Liver (tissue), 3 donors: ENCODE measurements at regions not wholly inside any gene's neighbourhood (a gene's known extent, or its start where the extent isn't known, plus 50 kb on each side); places are given as distances from the start of the nearest gene placed in this dataset.

Source experiments
- CTCF ChIP-seq: fragments of 150-350 bp; IDR thresholded peaks from 2 replicates; pipeline ENCODE4 v1.5.1; 2017; ENCODE audit warnings: improper control_type of control experiment, low read depth, low read length; ENCODE audit not compliant: missing input control
- EGR1 ChIP-seq, 2 donors: IDR thresholded peaks; 2 replicates each; pipeline ENCODE4 v1.6.1; 2016 to 2018; ENCODE audit warnings: antibody characterized with exemption in 2 of 2, low read depth in 2 of 2
- FOXA1 ChIP-seq: IDR thresholded peaks from 2 replicates; pipeline ENCODE4 v1.6.1; 2016; ENCODE audit warnings: antibody characterized with exemption
- GABPA ChIP-seq, 2 donors: IDR thresholded peaks in 1 of 2; conservative IDR thresholded peaks in 1 of 2; 2 replicates each; pipeline ENCODE4 v1.6.1; 2016; ENCODE audit warnings: antibody characterized with exemption in 2 of 2, mild to moderate bottlenecking in 1 of 2, moderate library complexity in 1 of 2
- HNF4A ChIP-seq, 2 donors: conservative IDR thresholded peaks; 2 replicates each; pipeline ENCODE4 v1.6.1; 2016; ENCODE audit warnings: antibody characterized with exemption in 2 of 2, mild to moderate bottlenecking in 2 of 2
- MAX ChIP-seq: IDR thresholded peaks from 2 replicates; pipeline ENCODE4 v1.6.1; 2016; ENCODE audit warnings: antibody characterized with exemption
- NR2F2 ChIP-seq: IDR thresholded peaks from 2 replicates; pipeline ENCODE4 v1.6.1; 2016; ENCODE audit warnings: antibody characterized with exemption
- RAD21 ChIP-seq, 2 donors: IDR thresholded peaks; 2 replicates each; pipeline ENCODE4 v1.6.1; 2016; ENCODE audit warnings: antibody characterized with exemption in 2 of 2, mild to moderate bottlenecking in 2 of 2
- REST ChIP-seq: IDR thresholded peaks from 2 replicates; pipeline ENCODE4 v1.6.1; 2016; ENCODE audit warnings: antibody characterized with exemption, mild to moderate bottlenecking
- SP1 ChIP-seq: IDR thresholded peaks from 2 replicates; pipeline ENCODE4 v1.6.1; 2018; ENCODE audit warnings: antibody characterized with exemption, mild to moderate bottlenecking
- TAF1 ChIP-seq: conservative IDR thresholded peaks from 2 replicates; pipeline ENCODE4 v1.6.1; 2016; ENCODE audit warnings: antibody characterized with exemption, mild to moderate bottlenecking
- ZBTB33 ChIP-seq: IDR thresholded peaks from 2 replicates; pipeline ENCODE4 v1.6.1; 2016; ENCODE audit warnings: antibody characterized with exemption
- donor health status: healthy.
- donor health status: healthy.

- no peak for TF ChIP-seq CTCF
- no peak for TF ChIP-seq EGR1 (IDR thresholded peaks at IDR 0.05; ENCODE audit: low read depth in 2 of 2)
- no peak for TF ChIP-seq ZBTB33
- TF ChIP-seq RAD21 (IDR thresholded peaks at IDR 0.05) = no peak
- TF ChIP-seq FOXA1 = no peak
- TF ChIP-seq HNF4A (conservative IDR thresholded peaks at IDR 0.05) = no peak
- no peak for TF ChIP-seq TAF1
- TF ChIP-seq NR2F2 = no peak
- no peak for TF ChIP-seq REST
- no peak for TF ChIP-seq MAX
- TF ChIP-seq SP1 = no peak
- TF ChIP-seq GABPA (IDR thresholded peaks at IDR 0.05 in 1 of 2, conservative IDR thresholded peaks at IDR 0.05 in 1 of 2) = no peak
These were observed 210.3 kb downstream of the GPAM start for GRCh38 chr10:111973306-111973705.
